Upper lobe of left lung (tissue), 6 donors: ENCODE measurements at regions not wholly inside any gene's neighbourhood (a gene's known extent, or its start where the extent isn't known, plus 50 kb on each side); places are given as distances from the start of the nearest gene placed in this dataset.

Source experiments
- ATAC-seq, 2 donors: fragments of 200-7000 bp; cut with Tn5 transposase; one replicate each; pipeline ENCODE4 v1.9.1; 2022; ENCODE audit warnings: mild to moderate bottlenecking in 2 of 2, moderate library complexity in 2 of 2; ENCODE audit not compliant: low FRiP score in 2 of 2
- DNase-seq, 2 donors: peaks; one replicate each; pipeline ENCODE4 v3.0.0-alpha.2; 2019 to 2020
- H3K27ac ChIP-seq, 4 donors: fragments of 200-600 bp; sonication (generic); one replicate each; pipeline ENCODE4 v1.5.1; 2016 to 2019
- H3K27me3 ChIP-seq, 4 donors: fragments of 200-600 bp; sonication (generic); one replicate each; pipeline ENCODE4 v1.5.1; 2017 to 2019
- H3K36me3 ChIP-seq, 4 donors: fragments of 200-600 bp; sonication (generic); one replicate each; pipeline ENCODE4 v1.5.1; 2016 to 2019
- H3K4me1 ChIP-seq, 4 donors: fragments of 200-600 bp; sonication (generic); one replicate each; pipeline ENCODE4 v1.5.1; 2018 to 2019
- H3K4me3 ChIP-seq, 4 donors: fragments of 200-600 bp; sonication (generic); one replicate each; pipeline ENCODE4 v1.5.1; 2017 to 2019; ENCODE audit warnings: mild to moderate bottlenecking in 2 of 4, moderate library complexity in 1 of 4
- H3K9me3 ChIP-seq, 4 donors: fragments of 200-600 bp; sonication (generic); one replicate each; pipeline ENCODE4 v1.5.1; 2018 to 2019
- CTCF ChIP-seq, 6 experiments: fragments of 450-650 bp in 4 of 6; fragments of 200-600 bp in 2 of 6; sonication (generic) in 2 of 6; IDR thresholded peaks; one replicate each; pipeline ENCODE4 v1.5.1; 2016 to 2019; ENCODE audit warnings: antibody characterized with exemption in 6 of 6
- EP300 ChIP-seq, 4 donors: sonication (generic); formaldehyde crosslinking; IDR thresholded peaks; one replicate each; pipeline ENCODE4 v1.5.1; 2017; ENCODE audit warnings: antibody characterized with exemption in 4 of 4, control low read depth in 2 of 4
- POLR2A ChIP-seq, 4 donors: fragments of 450-650 bp; IDR thresholded peaks; one replicate each; pipeline ENCODE4 v1.5.1; 2016 to 2017; ENCODE audit warnings: antibody characterized with exemption in 4 of 4, mild to moderate bottlenecking in 2 of 4
- POLR2AphosphoS5 ChIP-seq, 2 donors: sonication (generic); formaldehyde crosslinking; IDR thresholded peaks; one replicate each; pipeline ENCODE4 v1.5.1; 2017; ENCODE audit warnings: antibody characterized with exemption in 2 of 2
- WGBS, 2 donors: methylation state at CpG; one replicate each; pipeline ENCODE4 v1.1.5; 2017 to 2018; 5-methylcytosine and 5-hydroxymethylcytosine counted together
- small RNA-seq, 4 donors: library from RNA; depleted of rRNA; stranded (forward); fragments of <200 nt; gene quantifications; one replicate each; pipeline ENCODE3, GENCODE V24; 2016
- donor health status: DM: no; HTN: no; CAD: no; lungs with moderate emphysema.
- donor health status: DM: no; HTN: yes; CAD: no; lungs with severe emphysema.

- WGBS, 2 donors, result 55 to 90% methylated on average over 2 to 3 of the region's 3 CpGs
- Histone ChIP-seq H3K27ac (no peak overlapping the region), H3K4me3 (no peak overlapping the region), H3K4me1 (peaks cover 0 to 5% (median 0%) of the 10 kb centered on the region in 4 donors), H3K27me3 (peaks cover 0 to 5% (median 0%) of the 10 kb centered on the region in 4 donors), H3K36me3 (no peaks in the 10 kb centered on the region), H3K9me3 (no peaks in the 10 kb centered on the region)
- ATAC-seq, result no peak
- TF ChIP-seq POLR2A (IDR thresholded peaks at IDR 0.05) (no peak), EP300 (IDR thresholded peaks at IDR 0.05) (no peak), POLR2AphosphoS5 (IDR thresholded peaks at IDR 0.05) (no peak), CTCF (IDR thresholded peaks at IDR 0.05) (no peak)
- no peak for DNase-seq
Measured at GRCh38 chrX:15909605-15910004, 55.0 kb upstream of the AP1S2 start.

DNA sequence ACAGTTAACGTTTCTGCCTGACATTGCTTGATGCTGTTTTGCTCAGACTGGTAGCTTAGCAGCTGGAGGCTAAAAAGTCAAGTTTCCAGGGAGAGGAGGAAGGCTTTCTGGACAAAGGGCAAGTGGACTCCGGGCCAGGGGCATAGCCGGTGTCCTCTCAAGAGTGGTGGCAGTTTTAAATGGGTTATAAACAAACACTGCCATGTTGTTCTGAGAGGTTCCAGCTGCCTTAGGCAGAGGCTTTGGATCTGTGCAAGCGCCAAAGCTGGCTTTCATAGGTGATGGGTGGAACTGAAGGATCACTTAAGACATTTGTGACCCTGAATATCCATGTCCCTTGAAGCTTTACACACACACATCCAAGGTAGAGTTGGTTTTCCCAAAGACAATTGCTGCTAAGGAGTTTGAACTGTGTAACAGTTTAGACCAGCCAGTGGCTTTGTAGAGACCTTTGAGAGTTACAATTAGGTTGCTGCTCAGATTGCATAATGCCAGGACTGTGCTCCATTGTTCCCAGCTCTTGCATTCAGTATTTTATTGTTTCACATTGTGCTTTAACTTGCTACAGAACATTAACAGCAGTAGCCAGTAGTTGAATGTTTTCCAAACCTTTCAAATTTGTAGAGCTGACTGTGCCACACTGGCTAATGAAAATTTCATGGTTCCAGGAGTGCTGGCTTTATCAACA lies 54.1 kb upstream of the AP1S2 start:
- no peak overlapping the region for H3K4me3 ChIP-seq
- ATAC-seq (no peak), DNase-seq (no peak)
- no peak overlapping the region for H3K27ac ChIP-seq
- peaks cover 0 to 5% (median 0%) of the 10 kb centered on the region in 4 donors for H3K27me3 ChIP-seq
- TF ChIP-seq POLR2A (IDR thresholded peaks at IDR 0.05) (no peak), EP300 (IDR thresholded peaks at IDR 0.05) (no peak), POLR2AphosphoS5 (IDR thresholded peaks at IDR 0.05) (no peak), CTCF (IDR thresholded peaks at IDR 0.05) (no peak)
- H3K4me1 ChIP-seq, result peaks cover 0 to 5% (median 0%) of the 10 kb centered on the region in 4 donors
- H3K36me3 ChIP-seq, result no peaks in the 10 kb centered on the region
- WGBS, 2 donors, result 56 to 80% methylated on average over 1 to 4 of the region's 4 CpGs
- no peaks in the 10 kb centered on the region for H3K9me3 ChIP-seq

GRCh38 chrX:15906041-15906943 lies 51.7 kb upstream of the AP1S2 start:
- H3K27ac ChIP-seq, result no peak overlapping the region
- peaks cover 0 to 5% (median 0%) of the 10 kb centered on the region in 4 donors for H3K27me3 ChIP-seq
- ATAC-seq (no peak), DNase-seq (no peak)
- H3K36me3 ChIP-seq, result no peaks in the 10 kb centered on the region
- H3K4me3 ChIP-seq, result no peak overlapping the region
- no peak for TF ChIP-seq CTCF (IDR thresholded peaks at IDR 0.05)
- TF ChIP-seq POLR2A (IDR thresholded peaks at IDR 0.05), result no peak
- no peak for TF ChIP-seq POLR2AphosphoS5 (IDR thresholded peaks at IDR 0.05)
- TF ChIP-seq EP300 (IDR thresholded peaks at IDR 0.05), result no peak
- 41 to 45% methylated on average over 5 of the region's 5 CpGs for WGBS, 2 donors
- H3K4me1 ChIP-seq, result peaks cover 0 to 5% (median 0%) of the 10 kb centered on the region in 4 donors
- peaks cover 0 to 1% (median 0%) of the 10 kb centered on the region in 4 donors for H3K9me3 ChIP-seq

Small RNAs in the stretch of these regions (small RNA-seq; reads per million reads assigned to genes)
- 0 reads per million in 4 donors for gene RNU5F-7P
